ENCODE measurements at regions not wholly inside any gene's neighbourhood (a gene's known extent, or its start where the extent isn't known, plus 50 kb on each side); places are given as distances from the start of the nearest gene placed in this dataset.

DNA sequence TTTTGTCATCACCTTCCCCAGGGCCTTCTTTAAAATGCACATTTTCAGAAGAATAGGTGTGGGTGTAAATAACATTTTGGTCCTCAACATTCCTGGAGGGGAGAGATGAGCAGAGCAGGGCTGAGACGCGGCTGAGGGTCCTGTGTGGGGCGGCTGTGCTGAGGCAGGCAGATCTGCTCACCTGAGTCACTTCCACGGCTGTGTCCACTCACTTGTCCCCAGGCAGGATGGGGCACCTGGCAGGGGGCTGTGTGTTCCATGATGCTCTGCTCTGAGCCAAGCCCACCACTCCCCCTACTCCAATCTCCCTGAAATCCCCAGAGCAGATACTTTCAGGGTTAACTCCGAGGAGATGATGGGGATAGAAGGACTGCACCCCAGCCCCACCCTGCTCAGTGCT is 93.8 kb downstream of the GLRX3 start:
- no peak for DNase-seq

DNA sequence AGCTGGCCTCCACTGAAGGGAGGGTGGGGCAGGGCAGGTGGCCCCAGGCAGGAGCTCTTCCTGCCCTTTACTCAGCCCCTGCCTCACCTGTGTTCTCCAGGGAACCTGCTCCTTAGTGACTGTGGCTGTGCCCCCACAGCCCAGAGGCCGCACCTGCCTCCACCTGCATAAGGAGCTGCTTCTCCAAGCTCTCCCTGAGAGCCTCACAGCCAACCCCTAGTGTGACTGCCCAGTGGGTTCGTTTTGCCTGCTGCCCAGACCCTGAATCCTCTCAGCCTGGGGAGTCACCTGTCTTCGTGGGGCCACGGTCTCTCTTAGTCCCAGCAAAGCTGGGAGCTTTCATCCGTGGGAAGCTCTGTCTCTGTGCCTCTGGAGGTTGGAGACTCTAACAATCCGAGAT is 94.4 kb downstream of the GLRX3 start:
- DNase-seq: no peak

DNA sequence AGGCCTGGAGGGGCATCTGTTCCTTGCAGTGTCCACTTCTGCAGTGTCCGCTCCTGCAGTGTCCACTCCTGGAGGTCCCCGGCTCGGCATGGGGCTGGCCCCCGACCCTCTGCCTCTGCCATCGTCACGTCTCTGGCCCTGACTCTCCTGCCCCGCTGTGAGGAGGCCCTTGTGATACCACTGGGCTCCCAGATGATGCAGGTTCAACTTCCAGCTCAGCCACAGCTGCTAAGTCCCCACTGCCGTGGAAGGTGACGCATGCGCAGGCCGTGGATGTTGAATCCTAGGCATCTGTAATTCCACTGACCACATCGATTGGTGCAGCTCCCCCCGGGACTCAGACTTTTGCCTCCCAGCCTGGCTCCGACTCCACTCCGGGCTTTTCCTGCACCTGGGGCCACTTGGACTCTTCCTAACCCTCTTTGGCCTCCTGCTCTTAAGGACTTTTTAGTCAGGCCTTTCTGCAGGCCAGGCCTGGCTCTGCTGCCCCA is 95.1 kb downstream of the GLRX3 start:
- DNase-seq: no peak

DNA sequence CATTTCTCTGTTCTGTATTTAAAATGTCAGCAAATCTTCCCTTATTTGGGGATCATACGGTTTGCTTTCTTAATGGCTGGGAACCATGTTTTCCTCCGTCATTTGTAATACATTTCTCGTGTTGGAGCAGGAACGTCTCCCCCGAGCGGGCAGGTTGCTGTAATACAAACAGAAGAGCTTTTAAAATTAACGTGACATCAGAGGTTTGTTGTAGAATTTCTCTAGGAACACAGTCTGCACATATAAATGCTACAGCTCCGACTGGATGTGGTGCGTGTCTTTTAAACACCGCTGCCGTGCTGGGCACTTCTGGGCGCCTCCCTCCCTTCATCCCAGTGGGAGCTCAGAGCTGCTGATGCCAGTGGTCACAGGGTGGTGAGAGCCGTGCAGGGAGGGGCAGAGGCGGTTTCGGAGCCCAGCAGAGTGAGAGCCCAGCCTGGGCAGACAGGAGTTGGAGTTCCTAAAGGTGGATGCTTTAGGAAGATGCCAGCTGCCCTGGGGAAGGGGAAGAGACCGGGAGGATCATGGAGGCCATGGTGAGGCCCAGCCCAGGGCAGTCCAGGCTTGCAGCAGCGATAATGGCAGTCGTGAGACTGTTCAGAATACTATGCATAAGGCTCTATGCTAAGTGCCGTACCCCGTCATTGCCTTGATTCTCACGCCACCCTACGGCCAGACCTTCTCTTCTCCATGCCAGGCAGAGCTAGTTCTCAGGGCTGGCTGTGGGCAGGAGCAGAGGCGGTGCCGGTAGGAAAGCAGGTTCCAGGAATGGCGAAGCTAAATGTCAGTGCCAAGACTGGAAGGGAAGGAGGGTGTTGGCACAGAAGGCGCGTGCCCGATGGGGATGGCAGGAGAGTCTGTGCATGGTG is 96.2 kb downstream of the GLRX3 start:
- DNase-seq: no peak

GRCh38 chr10:130233035-130233360 is 96.8 kb downstream of the GLRX3 start:
- DNase-seq: no peak

DNA sequence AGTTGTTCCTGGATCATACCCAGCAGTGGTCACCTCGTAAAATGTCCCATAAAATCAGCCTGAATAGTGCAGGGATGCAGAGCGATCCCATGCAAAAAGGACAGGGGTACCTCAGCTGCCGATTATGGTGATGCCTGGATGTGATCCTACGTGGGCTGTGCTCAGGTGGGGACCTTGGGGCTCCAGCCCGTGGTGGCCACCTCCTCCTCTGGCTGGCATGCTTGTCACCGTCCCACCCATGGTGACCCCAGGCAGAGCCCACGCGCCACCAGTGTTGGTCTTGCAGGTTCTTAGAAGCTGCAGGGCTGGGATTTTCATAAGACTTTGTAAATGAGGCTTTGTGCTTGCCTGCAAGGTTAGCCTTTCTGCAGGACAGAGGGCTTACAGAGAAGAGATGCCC is 97.2 kb downstream of the GLRX3 start:
- no peak for DNase-seq

DNA sequence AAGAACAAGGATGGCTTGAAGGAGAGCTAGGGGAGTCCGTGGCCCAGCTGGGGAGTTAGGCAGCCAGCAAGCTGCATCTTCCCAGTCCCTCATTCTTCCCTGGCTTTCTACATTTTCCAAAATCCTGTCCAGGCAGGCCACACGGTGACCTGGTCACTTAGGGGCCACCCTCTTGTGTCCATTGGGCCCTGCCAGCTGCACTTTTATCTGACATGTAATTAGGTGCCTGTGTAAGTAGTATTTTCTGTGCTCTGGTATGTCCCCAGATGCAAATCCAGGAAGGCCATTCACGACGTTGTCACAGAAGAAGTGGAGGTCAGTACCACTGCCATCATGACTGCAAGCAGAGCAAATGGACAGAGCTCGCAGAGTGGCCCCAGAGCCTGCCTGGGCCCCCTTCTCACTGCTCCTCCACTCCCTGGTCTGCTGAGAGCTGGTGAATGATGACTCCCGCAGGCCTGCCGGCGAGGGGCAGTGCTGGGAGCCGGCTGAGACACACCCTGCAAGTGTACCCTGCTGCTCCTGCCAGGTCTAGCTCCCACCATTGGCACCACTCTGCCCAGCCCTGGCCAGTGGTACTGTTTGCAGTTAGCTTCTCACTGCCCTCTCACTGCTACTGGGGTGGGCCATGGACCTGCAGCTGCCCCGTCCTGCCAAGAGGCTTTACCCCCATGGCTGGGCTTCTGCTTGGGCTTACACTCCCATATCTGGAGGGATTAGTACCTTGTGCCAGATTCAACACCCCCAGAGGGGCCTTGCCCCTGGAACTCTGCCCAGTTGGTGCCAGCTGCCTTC is 98.2 kb downstream of the GLRX3 start:
- DNase-seq: no peak

GRCh38 chr10:130236711-130237110 is 100.5 kb downstream of the GLRX3 start:
- DNase-seq: no peak

DNA sequence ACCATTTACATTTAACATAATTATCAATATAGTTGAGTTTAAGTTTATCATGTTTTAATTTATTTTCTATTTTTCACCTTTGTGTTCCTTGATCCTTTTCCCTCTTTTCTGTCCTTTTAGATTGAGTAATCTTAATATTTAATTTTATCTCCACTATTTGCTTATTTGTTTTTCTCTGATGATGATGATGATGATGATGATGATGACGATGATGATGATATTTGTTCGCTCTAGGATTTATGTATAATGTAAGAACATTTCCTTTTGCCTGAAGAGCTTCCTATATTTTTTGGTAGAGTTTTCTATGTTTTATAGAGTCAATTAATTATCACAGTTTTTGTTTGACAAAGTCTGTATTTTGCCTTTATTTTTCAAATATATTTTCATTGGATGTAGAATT is 104.2 kb downstream of the GLRX3 start:
- DNase-seq: no peak

DNA sequence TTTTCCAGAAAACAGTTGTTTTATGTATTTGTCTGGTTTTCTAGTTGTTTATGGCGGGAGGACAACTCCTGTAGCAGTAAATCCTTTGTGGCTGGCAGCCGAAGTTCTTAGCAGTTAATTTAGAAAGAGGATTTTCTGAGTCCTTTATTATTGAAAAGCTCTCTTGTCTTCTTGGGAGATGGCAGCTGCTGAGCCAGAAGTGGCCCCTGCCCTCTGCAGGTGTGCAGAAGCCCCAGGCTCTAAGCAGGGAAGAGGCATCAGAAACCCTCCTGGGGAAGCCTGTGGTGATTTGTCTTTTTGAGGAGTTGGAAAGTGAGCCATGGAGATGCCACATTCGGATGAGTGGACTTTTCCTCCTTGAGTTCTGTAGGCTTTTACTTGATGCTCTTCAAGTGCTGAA is 106.3 kb downstream of the GLRX3 start:
- DNase-seq: no peak

DNA sequence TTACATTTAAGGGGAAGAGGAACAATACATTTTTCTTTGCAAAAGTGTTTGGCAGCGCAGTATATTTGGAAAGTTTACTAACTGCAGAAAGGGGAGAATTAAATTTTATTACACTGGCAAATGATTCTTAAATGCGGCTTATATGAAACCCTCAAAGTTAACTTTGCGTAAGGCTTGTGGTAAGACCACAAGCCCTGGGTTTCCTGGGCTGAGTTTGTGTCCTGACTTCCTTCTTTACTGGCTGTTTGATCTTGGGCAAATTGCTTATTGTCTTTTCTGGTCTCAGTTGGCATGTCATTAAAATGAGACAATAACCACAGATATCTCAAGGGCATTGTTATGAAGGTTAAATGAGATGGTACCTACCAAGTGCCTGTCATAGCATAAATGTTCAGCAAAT is 106.8 kb downstream of the GLRX3 start:
- DNase-seq: no peak

DNA sequence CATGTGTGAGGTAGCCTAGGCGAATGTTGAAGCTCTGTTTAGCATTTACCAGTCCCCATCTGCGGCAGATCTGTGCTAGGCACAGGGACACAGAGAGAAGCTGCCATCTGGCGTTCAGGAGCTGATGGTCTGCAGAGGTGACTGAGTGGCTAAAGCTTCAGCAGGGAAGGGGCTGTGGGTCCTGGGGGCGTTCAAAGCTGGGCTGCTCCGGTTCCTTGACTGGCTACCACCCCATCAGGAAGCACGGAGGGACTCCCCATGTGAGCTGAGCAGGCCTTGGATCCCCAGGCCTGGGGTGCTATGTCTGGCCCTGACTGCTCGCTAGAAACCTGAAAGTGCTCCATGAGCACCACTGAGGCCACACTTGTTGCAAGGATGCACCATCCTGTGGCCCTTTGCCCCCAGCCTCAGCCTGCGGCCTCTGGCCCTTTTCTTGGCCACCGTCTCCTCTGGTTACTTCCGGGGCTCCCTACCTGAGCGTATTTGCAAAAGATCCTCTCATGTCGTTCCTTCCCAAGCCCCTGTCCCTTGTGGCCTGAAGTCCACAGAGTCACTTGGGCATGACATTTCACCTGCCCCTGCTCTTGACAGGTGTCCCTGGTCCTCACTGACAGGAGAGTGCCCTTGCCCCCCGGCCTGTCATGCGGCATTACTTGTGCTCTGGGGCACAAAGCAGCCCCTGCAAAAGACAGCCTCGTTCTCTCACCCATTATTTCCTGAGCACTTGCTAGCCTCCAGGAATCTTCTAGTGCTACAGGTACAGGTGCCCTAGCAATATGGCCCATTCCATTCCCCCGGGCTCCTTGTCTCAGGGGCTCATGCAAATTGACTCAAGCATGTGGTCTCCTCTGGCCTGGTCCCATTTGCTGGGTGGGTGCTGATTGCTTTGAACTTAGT is 108.1 kb downstream of the GLRX3 start:
- no peak for DNase-seq

GRCh38 chr10:130244928-130245495 is 108.8 kb downstream of the GLRX3 start:
- DNase-seq: no peak

- no peak for DNase-seq
Measured at GRCh38 chr10:130246113-130246512, 109.9 kb downstream of the GLRX3 start.

- DNase-seq: no peak
Measured at GRCh38 chr10:130250127-130250526, 113.9 kb downstream of the GLRX3 start.

GRCh38 chr10:130251766-130252165 is 115.6 kb downstream of the GLRX3 start:
- no peak for DNase-seq

DNA sequence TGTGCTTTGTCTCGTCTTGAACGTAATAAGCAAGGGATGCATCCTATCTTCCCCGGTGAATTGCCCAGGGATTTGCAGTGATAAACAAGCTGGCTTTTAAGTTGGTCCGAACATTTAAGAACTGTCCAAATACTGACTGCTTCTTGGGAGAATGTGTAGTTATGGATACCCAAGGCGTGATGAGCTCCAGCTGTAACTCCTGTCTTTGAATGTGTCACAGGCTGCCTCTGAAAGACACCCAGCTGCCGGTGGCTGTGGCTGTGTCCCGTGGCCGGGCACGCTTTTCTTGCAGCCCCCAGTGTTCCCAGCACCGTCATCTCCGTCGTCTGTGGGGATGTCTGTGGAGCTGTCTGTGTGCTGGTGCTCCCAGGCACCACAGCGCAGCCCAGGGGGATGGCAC is 118.1 kb downstream of the GLRX3 start:
- no peak for DNase-seq

- no peak for DNase-seq
Measured at GRCh38 chr10:130254662-130255061, 118.5 kb downstream of the GLRX3 start.

GRCh38 chr10:130255777-130256176 is 119.6 kb downstream of the GLRX3 start:
- DNase-seq: no peak

DNA sequence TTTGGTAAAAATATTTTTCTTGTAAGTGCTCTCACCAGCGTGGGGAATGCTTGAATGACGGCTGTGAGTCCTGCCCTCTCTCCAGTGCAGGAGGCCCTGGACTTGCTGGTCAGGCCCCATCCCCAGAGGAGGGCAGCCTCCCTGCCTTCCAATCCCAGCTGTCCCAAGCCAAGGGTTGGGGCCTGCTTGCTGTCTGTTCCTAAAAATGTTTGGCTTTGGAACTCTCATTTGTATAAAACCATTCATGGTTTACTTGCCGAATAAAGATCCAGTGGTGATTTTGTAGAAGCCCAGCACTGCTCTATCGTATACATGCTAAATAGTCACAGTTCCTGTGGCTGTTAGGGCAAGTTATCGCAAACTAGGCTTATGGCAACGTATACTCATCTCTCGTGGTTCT is 121.7 kb downstream of the GLRX3 start:
- DNase-seq: no peak

- no peak for DNase-seq
Measured at GRCh38 chr10:130259380-130259779, 123.2 kb downstream of the GLRX3 start.

DNA sequence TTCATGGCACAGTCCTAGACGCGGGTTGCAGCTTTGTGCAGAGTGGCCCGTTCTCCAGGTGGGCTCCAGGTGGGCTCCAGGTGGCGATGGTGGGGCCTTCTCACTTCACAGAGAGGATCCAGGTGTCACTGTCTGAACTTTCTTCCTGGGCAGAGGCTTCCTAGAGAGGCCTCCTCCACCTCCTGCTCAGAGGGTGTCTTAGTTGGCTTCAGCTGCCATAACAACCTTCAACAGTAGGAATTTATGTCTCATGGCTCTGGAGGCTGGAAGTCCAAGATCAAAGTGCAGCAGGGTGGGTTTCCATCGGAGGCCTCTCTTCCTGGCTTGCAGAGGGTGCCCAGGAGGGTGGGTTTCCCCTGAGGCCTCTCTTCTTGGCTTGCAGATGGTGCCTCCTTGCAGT is 125.1 kb downstream of the GLRX3 start:
- no peak for DNase-seq

GRCh38 chr10:130261766-130262165 is 125.6 kb downstream of the GLRX3 start:
- DNase-seq: no peak
